DND-41 (cell line): ENCODE measurements at regions not wholly inside any gene's neighbourhood (a gene's known extent, or its start where the extent isn't known, plus 50 kb on each side); places are given as distances from the start of the nearest gene placed in this dataset.
"Not testable (repeated sequence)": the region's sequence is repeated elsewhere in the genome, so short reads cannot be mapped to it uniquely, and the experiment has no call there.

Experiments
- ATAC-seq: fragments of 200-7000 bp; cut with Tn5 transposase; 3 replicates; pipeline ENCODE4 v1.9.1; 2021; ENCODE audit warnings: low read depth; ENCODE audit not compliant: insufficient read depth
- DNase-seq: peaks from one replicate; pipeline ENCODE4 v3.0.0-alpha.2; 2020
- H2AFZ ChIP-seq: 2 replicates; pipeline ENCODE4 v1.6.0; 2012; ENCODE audit warnings: low read depth, low read length
- H3K27ac ChIP-seq: 2 replicates; pipeline ENCODE4 v1.5.1; 2012; ENCODE audit warnings: low read length, inconsistent platforms
- H3K27me3 ChIP-seq: fragments of 200-600 bp; sonication (generic); 2 replicates; pipeline ENCODE4 v1.6.0; 2012; ENCODE audit warnings: low read length, mild to moderate bottlenecking, inconsistent platforms; ENCODE audit not compliant: insufficient read depth, poor library complexity
- H3K36me3 ChIP-seq: 2 replicates; pipeline ENCODE4 v1.5.1; 2012; ENCODE audit warnings: low read length, inconsistent platforms; ENCODE audit not compliant: insufficient read depth
- H3K4me1 ChIP-seq: 2 replicates; pipeline ENCODE4 v1.5.1; 2012; ENCODE audit warnings: mild to moderate bottlenecking, low read length; ENCODE audit not compliant: insufficient read depth
- H3K4me2 ChIP-seq: 2 replicates; pipeline ENCODE4 v1.6.0; 2012; ENCODE audit warnings: mild to moderate bottlenecking, moderate library complexity, low read length, inconsistent platforms; ENCODE audit not compliant: insufficient read depth
- H3K4me3 ChIP-seq, 2 experiments: fragments of 200-600 bp in 1 of 2; shearing (Covaris generic) in 1 of 2; 2 replicates each; pipeline ENCODE4 v1.5.1; 2012 to 2016; ENCODE audit warnings: inconsistent platforms in 2 of 2, low read length in 2 of 2, mild to moderate bottlenecking in 2 of 2, low read depth in 1 of 2, moderate library complexity in 1 of 2
- H3K79me2 ChIP-seq: 2 replicates; pipeline ENCODE4 v1.6.0; 2012; ENCODE audit warnings: low read length, inconsistent platforms; ENCODE audit not compliant: insufficient read depth
- H3K9ac ChIP-seq: 2 replicates; pipeline ENCODE4 v1.6.0; 2012; ENCODE audit warnings: low read depth, mild to moderate bottlenecking, inconsistent platforms, low read length, moderate library complexity
- H3K9me3 ChIP-seq: 2 replicates; pipeline ENCODE4 v1.5.1; 2012; ENCODE audit warnings: low read length, moderate library complexity, mild to moderate bottlenecking, inconsistent platforms; ENCODE audit not compliant: insufficient read depth, severe bottlenecking
- H4K20me1 ChIP-seq: 2 replicates; pipeline ENCODE4 v1.6.0; 2012; ENCODE audit warnings: low read length; ENCODE audit not compliant: insufficient read depth
- CTCF ChIP-seq: IDR thresholded peaks from 2 replicates; pipeline ENCODE4 v1.5.1; 2012; ENCODE audit warnings: borderline replicate concordance, low read length, moderate library complexity, mild to moderate bottlenecking; ENCODE audit not compliant: poor library complexity, severe bottlenecking; ENCODE audit errors: extremely low read depth
- EZH2 ChIP-seq: IDR thresholded peaks from 3 replicates; pipeline ENCODE4 v1.6.1; 2012; ENCODE audit warnings: borderline replicate concordance, low read depth, mild to moderate bottlenecking, moderate library complexity, low read length, inconsistent platforms; ENCODE audit not compliant: severe bottlenecking

- Histone ChIP-seq H3K4me2 (no peak overlapping the region), H3K79me2 (no peaks in the 10 kb centered on the region), H3K27ac (no peak overlapping the region), H2AFZ (no peak overlapping the region), H3K36me3 (no peaks in the 10 kb centered on the region), H3K9me3 (no peaks in the 10 kb centered on the region), H3K9ac (no peak overlapping the region), H3K27me3 (no peaks in the 10 kb centered on the region), H3K4me1 (no peaks in the 10 kb centered on the region), H4K20me1 (no peaks in the 10 kb centered on the region), H3K4me3 (no peak overlapping the region)
- ATAC-seq (no peak), DNase-seq (no peak)
- TF ChIP-seq EZH2 (no peak), CTCF (no peak)
These were observed 360.4 kb upstream of the FRG2C start for GRCh38 chr3:75303741-75304140.

GRCh38 chr3:75305901-75306300 is 358.2 kb upstream of the FRG2C start:
- Histone ChIP-seq H3K79me2 (no peaks in the 10 kb centered on the region), H3K27me3 (no peaks in the 10 kb centered on the region), H3K4me2 (no peak overlapping the region), H3K36me3 (no peaks in the 10 kb centered on the region), H3K27ac (no peak overlapping the region), H2AFZ (no peak overlapping the region), H3K9me3 (no peaks in the 10 kb centered on the region), H4K20me1 (no peaks in the 10 kb centered on the region), H3K9ac (no peak overlapping the region), H3K4me1 (no peaks in the 10 kb centered on the region), H3K4me3 (no peak overlapping the region)
- no peak for TF ChIP-seq CTCF
- TF ChIP-seq EZH2: no peak
- ATAC-seq (no peak), DNase-seq (no peak)

- H3K79me2 ChIP-seq, H3K36me3 ChIP-seq, H3K4me1 ChIP-seq, H2AFZ ChIP-seq, H3K9me3 ChIP-seq, H4K20me1 ChIP-seq, H3K27ac ChIP-seq, H3K4me2 ChIP-seq, H3K27me3 ChIP-seq, H3K9ac ChIP-seq, DNase-seq, H3K4me3 ChIP-seq, ATAC-seq: not testable (repeated sequence)
These were observed 352.8 kb upstream of the FRG2C start for GRCh38 chr3:75311306-75311705.

GRCh38 chr3:75312469-75312868 is 351.7 kb upstream of the FRG2C start:
- not testable (repeated sequence) for H3K4me2 ChIP-seq, ATAC-seq, DNase-seq

GRCh38 chr3:75319776-75320175 is 344.4 kb upstream of the FRG2C start:
- H3K27ac ChIP-seq, H3K27me3 ChIP-seq, H4K20me1 ChIP-seq, H3K4me1 ChIP-seq, H3K4me2 ChIP-seq, DNase-seq, ATAC-seq, H3K79me2 ChIP-seq, H3K9ac ChIP-seq, H3K9me3 ChIP-seq, H3K36me3 ChIP-seq, H2AFZ ChIP-seq, H3K4me3 ChIP-seq: not testable (repeated sequence)

More at GRCh38 chr3:75312469-75312868, 351.7 kb upstream of the FRG2C start:
- H3K4me1 ChIP-seq, H4K20me1 ChIP-seq, H3K79me2 ChIP-seq, H3K9me3 ChIP-seq, H3K9ac ChIP-seq, H2AFZ ChIP-seq, H3K36me3 ChIP-seq, H3K27me3 ChIP-seq, H3K4me3 ChIP-seq, H3K27ac ChIP-seq: not testable (repeated sequence)
